ENCODE measurements at regions not wholly inside any gene's neighbourhood (a gene's known extent, or its start where the extent isn't known, plus 50 kb on each side); places are given as distances from the start of the nearest gene placed in this dataset.
"Not testable (repeated sequence)": the region's sequence is repeated elsewhere in the genome, so short reads cannot be mapped to it uniquely, and the experiment has no call there.

- POLR2A ChIA-PET; H3K9me3 Mint-ChIP-seq (ENCODE audit: unreplicated experiment); H3K4me3 Mint-ChIP-seq (ENCODE audit: unreplicated experiment); H3K4me1 Mint-ChIP-seq (ENCODE audit: insufficient read depth, unreplicated experiment); H3K36me3 Mint-ChIP-seq (ENCODE audit: insufficient read depth, unreplicated experiment); intact Hi-C loops (cut with micrococcal nuclease); DNase-seq (ENCODE audit: unreplicated experiment); H3K27ac Mint-ChIP-seq (ENCODE audit: low read depth, unreplicated experiment); BruUV-seq (replicated peaks): not testable (repeated sequence)
- H3K27me3 Mint-ChIP-seq (ENCODE audit: insufficient read depth, unreplicated experiment): peaks cover 34% of the 10 kb centered on the region
- CTCF ChIA-PET: interaction anchor here (0.7 kb wide), 1 partner anchor 57 kb away, joined by 3 read pairs; no protein-coding TSS in a partner anchor
Measured at GRCh38 chr1:219863816-219864215, 64.5 kb downstream of the SLC30A10 start.

GRCh38 chr1:219862366-219862765 lies 66.0 kb downstream of the SLC30A10 start:
- Mint-ChIP-seq H3K36me3 (ENCODE audit: insufficient read depth, unreplicated experiment) (no peaks in the 10 kb centered on the region), H3K4me3 (ENCODE audit: unreplicated experiment) (no peak overlapping the region)
- CTCF ChIA-PET: interaction anchor here (0.7 kb wide), 1 partner anchor 46 kb away, joined by 4 read pairs; no protein-coding TSS in a partner anchor

GRCh38 chr1:219858980-219859379 lies 69.4 kb downstream of the SLC30A10 start:
- peaks cover 7% of the 10 kb centered on the region for H3K9me3 Mint-ChIP-seq (ENCODE audit: unreplicated experiment)
- CTCF ChIA-PET: interaction anchor here (0.6 to 1.8 kb wide), 2 partner anchors 16 to 46 kb away, joined by 3 to 6 read pairs; no protein-coding TSS in a partner anchor
- POLR2A ChIA-PET: no interaction called here

More at GRCh38 chr1:219862366-219862765, 66.0 kb downstream of the SLC30A10 start:
- DNase-seq (ENCODE audit: unreplicated experiment): no peak
- H3K4me1 Mint-ChIP-seq (ENCODE audit: insufficient read depth, unreplicated experiment): no peaks in the 10 kb centered on the region
- BruUV-seq (replicated peaks): no TSS peak
- no peaks in the 10 kb centered on the region for H3K9me3 Mint-ChIP-seq (ENCODE audit: unreplicated experiment)
- H3K27ac Mint-ChIP-seq (ENCODE audit: low read depth, unreplicated experiment): no peak overlapping the region
- peaks cover 49% of the 10 kb centered on the region for H3K27me3 Mint-ChIP-seq (ENCODE audit: insufficient read depth, unreplicated experiment)
- POLR2A ChIA-PET: no interaction called here
- intact Hi-C loops (cut with micrococcal nuclease): no loop called here
- TF ChIP-seq CTCF (IDR thresholded peaks at IDR 0.05; ENCODE audit: unreplicated experiment): no peak

GRCh38 chr1:219847215-219847855 lies 81.0 kb downstream of the SLC30A10 start:
- no peaks in the 10 kb centered on the region for H3K4me1 Mint-ChIP-seq (ENCODE audit: insufficient read depth, unreplicated experiment)
- ChIA-PET CTCF (interaction anchor here (0.6 to 1.9 kb wide), 6 partner anchors 9 to 964 kb away, joined by 3 to 9 read pairs (median 4); no protein-coding TSS in a partner anchor), POLR2A (interaction anchor here (0.7 kb wide), 1 partner anchor 1271 kb away, joined by 3 read pairs; no protein-coding TSS in a partner anchor)
- H3K27me3 Mint-ChIP-seq (ENCODE audit: insufficient read depth, unreplicated experiment): peaks cover 56% of the 10 kb centered on the region
- no TSS peak for BruUV-seq (replicated peaks)
- no peaks in the 10 kb centered on the region for H3K36me3 Mint-ChIP-seq (ENCODE audit: insufficient read depth, unreplicated experiment)
- no peak overlapping the region for H3K27ac Mint-ChIP-seq (ENCODE audit: low read depth, unreplicated experiment)
- no peak for TF ChIP-seq CTCF (IDR thresholded peaks at IDR 0.05; ENCODE audit: unreplicated experiment)
- intact Hi-C loops (cut with micrococcal nuclease): no loop called here
- H3K4me3 Mint-ChIP-seq (ENCODE audit: unreplicated experiment): no peak overlapping the region
- peak; percentile 31 for DNase-seq (ENCODE audit: unreplicated experiment)
- H3K9me3 Mint-ChIP-seq (ENCODE audit: unreplicated experiment): no peaks in the 10 kb centered on the region

More at GRCh38 chr1:219858980-219859379, 69.4 kb downstream of the SLC30A10 start:
- Mint-ChIP-seq H3K4me1 (ENCODE audit: insufficient read depth, unreplicated experiment) (no peaks in the 10 kb centered on the region), H3K27ac (ENCODE audit: low read depth, unreplicated experiment) (no peak overlapping the region), H3K4me3 (ENCODE audit: unreplicated experiment) (no peak overlapping the region), H3K27me3 (ENCODE audit: insufficient read depth, unreplicated experiment) (peaks cover 61% of the 10 kb centered on the region), H3K36me3 (ENCODE audit: insufficient read depth, unreplicated experiment) (no peaks in the 10 kb centered on the region)
- intact Hi-C loops (cut with micrococcal nuclease): no loop called here
- TF ChIP-seq CTCF (IDR thresholded peaks at IDR 0.05; ENCODE audit: unreplicated experiment): no peak
- no TSS peak for BruUV-seq (replicated peaks)
- no peak for DNase-seq (ENCODE audit: unreplicated experiment)

GRCh38 chr1:219839595-219839994 lies 88.8 kb downstream of the SLC30A10 start:
- intact Hi-C loops (cut with micrococcal nuclease): loop anchor here (5.0 to 10.0 kb wide), 3 partner anchors 153 to 378 kb away; no protein-coding TSS in a partner anchor
- CTCF ChIA-PET: interaction anchor here (0.9 to 2.4 kb wide), 5 partner anchors 39 to 151 kb away, joined by 3 to 11 read pairs (median 5); no protein-coding TSS in a partner anchor
- BruUV-seq (replicated peaks): not testable (repeated sequence)

More at GRCh38 chr1:219839595-219839994, 88.8 kb downstream of the SLC30A10 start:
- DNase-seq (ENCODE audit: unreplicated experiment); H3K9me3 Mint-ChIP-seq (ENCODE audit: unreplicated experiment); POLR2A ChIA-PET; H3K36me3 Mint-ChIP-seq (ENCODE audit: insufficient read depth, unreplicated experiment); H3K4me1 Mint-ChIP-seq (ENCODE audit: insufficient read depth, unreplicated experiment); H3K27ac Mint-ChIP-seq (ENCODE audit: low read depth, unreplicated experiment); H3K4me3 Mint-ChIP-seq (ENCODE audit: unreplicated experiment): not testable (repeated sequence)
- H3K27me3 Mint-ChIP-seq (ENCODE audit: insufficient read depth, unreplicated experiment): peaks cover 82% of the 10 kb centered on the region

Data from MCF 10A (cell line).